Lung (tissue), 11 donors: ENCODE measurements at regions not wholly inside any gene's neighbourhood (a gene's known extent, or its start where the extent isn't known, plus 50 kb on each side); places are given as distances from the start of the nearest gene placed in this dataset.

Experiments used
- ATAC-seq: fragments of 200-7000 bp; cut with Tn5 transposase; one replicate; pipeline ENCODE4 v1.9.1; 2020; ENCODE audit warnings: moderate number of reproducible peaks; ENCODE audit not compliant: insufficient read depth, low FRiP score
- DNase-seq, 3 donors: peaks; one replicate each; pipeline ENCODE4 v3.0.0-alpha.2; 2013 to 2017
- H3K27ac ChIP-seq, 2 donors: one replicate each; pipeline ENCODE4 v1.5.1; 2013; ENCODE audit warnings: mild to moderate bottlenecking in 2 of 2, moderate library complexity in 2 of 2, control low read depth in 1 of 2, inconsistent platforms in 1 of 2, low read depth in 1 of 2, low read length in 1 of 2
- H3K27me3 ChIP-seq, 3 donors: one replicate each; pipeline ENCODE4 v1.5.1; 2013; ENCODE audit warnings: low read length in 2 of 3; ENCODE audit not compliant: control insufficient read depth in 3 of 3, insufficient read depth in 3 of 3
- H3K36me3 ChIP-seq, 4 donors: one replicate each; pipeline ENCODE4 v1.5.1; 2013; ENCODE audit warnings: low read length in 4 of 4, mild to moderate bottlenecking in 1 of 4, moderate library complexity in 1 of 4; ENCODE audit not compliant: control insufficient read depth in 4 of 4, insufficient read depth in 4 of 4
- H3K4me1 ChIP-seq, 5 donors: one replicate each; pipeline ENCODE4 v1.5.1; 2013; ENCODE audit warnings: low read length in 5 of 5, mild to moderate bottlenecking in 2 of 5, moderate library complexity in 1 of 5; ENCODE audit not compliant: control insufficient read depth in 5 of 5, insufficient read depth in 5 of 5
- H3K4me3 ChIP-seq: one replicate; pipeline ENCODE4 v1.5.1; 2013; ENCODE audit warnings: mild to moderate bottlenecking, control low read depth, moderate library complexity
- H3K9ac ChIP-seq, 2 donors: one replicate each; pipeline ENCODE4 v1.5.1; 2013; ENCODE audit warnings: low read length in 2 of 2, control low read depth in 1 of 2; ENCODE audit not compliant: insufficient read depth in 1 of 2
- H3K9me3 ChIP-seq, 4 donors: one replicate each; pipeline ENCODE4 v1.5.1; 2013; ENCODE audit warnings: low read length in 3 of 4, mild to moderate bottlenecking in 1 of 4, moderate library complexity in 1 of 4; ENCODE audit not compliant: control insufficient read depth in 4 of 4, insufficient read depth in 3 of 4
- CTCF ChIP-seq: IDR thresholded peaks from 2 replicates; pipeline ENCODE4 v1.5.1; 2012; ENCODE audit warnings: mild to moderate bottlenecking; ENCODE audit errors: control extremely low read depth, extremely low read depth
- WGBS, 2 donors: extraction: QIAGEN DNeasy Blood & Tissue Kit; methylation state at CpG; one replicate each; pipeline ENCODE4 v1.1.7; 2013; 5-methylcytosine and 5-hydroxymethylcytosine counted together
- donor health status: control.
- donor health status: control.
- donor health status: Bipolar disorder and iron deficiency.
- donor health status: healthy.
- donor health status: DM: yes; HTN: yes; CAD: no.

GRCh38 chr11:47918882-47919495 is 61.4 kb upstream of the PTPRJ start:
- H3K9ac ChIP-seq, result no peak overlapping the region
- H3K4me3 ChIP-seq, result no peak overlapping the region
- no peaks in the 10 kb centered on the region for H3K36me3 ChIP-seq
- WGBS, 2 donors, result 80 to 89% methylated on average over 4 of the region's 4 CpGs
- no peaks in the 10 kb centered on the region for H3K9me3 ChIP-seq
- TF ChIP-seq CTCF, result no peak
- H3K27ac ChIP-seq, result peak overlapping the region in 1 of 2 donors; percentile 93
- ATAC-seq (no peak), DNase-seq (no peak)
- H3K27me3 ChIP-seq, result no peaks in the 10 kb centered on the region
- H3K4me1 ChIP-seq, result peaks cover 0 to 28% (median 19%) of the 10 kb centered on the region in 5 donors

GRCh38 chr11:47918370-47918690 is 62.0 kb upstream of the PTPRJ start:
- ATAC-seq (no peak), DNase-seq (no peak)
- no peak overlapping the region for H3K4me3 ChIP-seq
- H3K27me3 ChIP-seq, result no peaks in the 10 kb centered on the region
- H3K4me1 ChIP-seq, result peaks cover 0 to 28% (median 19%) of the 10 kb centered on the region in 5 donors
- no peaks in the 10 kb centered on the region for H3K36me3 ChIP-seq
- 17 to 21% methylated on average over 3 of the region's 3 CpGs for WGBS, 2 donors
- H3K9me3 ChIP-seq, result no peaks in the 10 kb centered on the region
- TF ChIP-seq CTCF, result no peak
- H3K27ac ChIP-seq, result peak overlapping the region in 1 of 2 donors; percentile 93
- peak overlapping the region in 1 of 2 donors; percentile 64 for H3K9ac ChIP-seq

- peak overlapping the region in 1 of 2 donors; percentile 64 for H3K9ac ChIP-seq
- no peaks in the 10 kb centered on the region for H3K36me3 ChIP-seq
- peaks cover 0 to 28% (median 19%) of the 10 kb centered on the region in 5 donors for H3K4me1 ChIP-seq
- ATAC-seq (peak; percentile 75), DNase-seq (peak; percentile 94 to 99 (median 97))
- no peak overlapping the region for H3K4me3 ChIP-seq
- no peaks in the 10 kb centered on the region for H3K9me3 ChIP-seq
- peak overlapping the region in 1 of 2 donors; percentile 93 for H3K27ac ChIP-seq
- WGBS, 2 donors, result 27 to 41% methylated on average over 11 of the region's 11 CpGs
- no peaks in the 10 kb centered on the region for H3K27me3 ChIP-seq
- no peak for TF ChIP-seq CTCF
Observed at GRCh38 chr11:47917599-47918369, 62.6 kb upstream of the PTPRJ start.
